ENCODE measurements at regions not wholly inside any gene's neighbourhood (a gene's known extent, or its start where the extent isn't known, plus 50 kb on each side); places are given as distances from the start of the nearest gene placed in this dataset.

GRCh38 chr7:46572691-46573090 lies 651.6 kb upstream of the IGFBP3 start:
- no peak overlapping the region for H3K4me3 ChIP-seq (ENCODE audit: low read depth, poor library complexity, severe bottlenecking)
- WGBS, 2 donors = 48 to 89% methylated on average over 2 of the region's 2 CpGs
- intact Hi-C loops (cut with DNase I; ENCODE audit: low total_unique reads) = no loop called here
- TF ChIP-seq, protein P1, sequence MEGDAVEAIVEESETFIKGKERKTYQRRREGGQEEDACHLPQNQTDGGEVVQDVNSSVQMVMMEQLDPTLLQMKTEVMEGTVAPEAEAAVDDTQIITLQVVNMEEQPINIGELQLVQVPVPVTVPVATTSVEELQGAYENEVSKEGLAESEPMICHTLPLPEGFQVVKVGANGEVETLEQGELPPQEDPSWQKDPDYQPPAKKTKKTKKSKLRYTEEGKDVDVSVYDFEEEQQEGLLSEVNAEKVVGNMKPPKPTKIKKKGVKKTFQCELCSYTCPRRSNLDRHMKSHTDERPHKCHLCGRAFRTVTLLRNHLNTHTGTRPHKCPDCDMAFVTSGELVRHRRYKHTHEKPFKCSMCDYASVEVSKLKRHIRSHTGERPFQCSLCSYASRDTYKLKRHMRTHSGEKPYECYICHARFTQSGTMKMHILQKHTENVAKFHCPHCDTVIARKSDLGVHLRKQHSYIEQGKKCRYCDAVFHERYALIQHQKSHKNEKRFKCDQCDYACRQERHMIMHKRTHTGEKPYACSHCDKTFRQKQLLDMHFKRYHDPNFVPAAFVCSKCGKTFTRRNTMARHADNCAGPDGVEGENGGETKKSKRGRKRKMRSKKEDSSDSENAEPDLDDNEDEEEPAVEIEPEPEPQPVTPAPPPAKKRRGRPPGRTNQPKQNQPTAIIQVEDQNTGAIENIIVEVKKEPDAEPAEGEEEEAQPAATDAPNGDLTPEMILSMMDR (IDR thresholded peaks at IDR 0.05) = no peak
- no peak for TF ChIP-seq POLR2A (IDR thresholded peaks at IDR 0.05)
- no peak for DNase-seq (ENCODE audit: low spot score in 2 of 2)

DNA sequence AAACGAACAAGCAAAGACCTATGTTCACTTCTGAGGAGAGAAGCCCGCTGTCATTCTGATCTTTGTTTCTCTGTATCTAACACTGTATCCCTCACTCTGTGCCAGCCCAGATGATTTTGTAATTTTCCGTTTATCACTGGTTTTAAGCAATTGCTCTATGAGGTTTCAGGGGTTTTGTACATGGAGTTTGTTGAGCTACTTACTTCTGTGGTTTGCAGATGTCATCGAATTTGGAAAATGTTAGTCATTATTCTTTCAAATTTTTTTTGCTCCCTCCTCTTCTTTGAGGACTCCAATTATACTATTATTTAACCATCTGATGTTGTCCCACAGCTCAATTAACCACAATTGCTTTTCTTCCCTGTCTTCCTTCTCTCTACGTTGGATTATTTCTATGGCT lies 650.9 kb upstream of the IGFBP3 start:
- no peak for DNase-seq (ENCODE audit: low spot score in 2 of 2)
- intact Hi-C loops (cut with DNase I; ENCODE audit: low total_unique reads) = no loop called here
- no peak overlapping the region for H3K4me3 ChIP-seq (ENCODE audit: low read depth, poor library complexity, severe bottlenecking)
- TF ChIP-seq, protein P1 (IDR thresholded peaks at IDR 0.05) = no peak
- no peak for TF ChIP-seq POLR2A (IDR thresholded peaks at IDR 0.05)
- WGBS, 2 donors = 88 to 92% methylated on average over 5 of the region's 5 CpGs

GRCh38 chr7:46569133-46569465 lies 648.0 kb upstream of the IGFBP3 start:
- DNase-seq (ENCODE audit: low spot score in 2 of 2) = no peak
- intact Hi-C loops (cut with DNase I; ENCODE audit: low total_unique reads) = no loop called here
- 16 to 21% methylated on average over 2 of the region's 2 CpGs for WGBS, 2 donors
- H3K4me3 ChIP-seq (ENCODE audit: low read depth, poor library complexity, severe bottlenecking) = no peak overlapping the region
- TF ChIP-seq, protein P1 (IDR thresholded peaks at IDR 0.05) = no peak
- TF ChIP-seq POLR2A (IDR thresholded peaks at IDR 0.05) = no peak

DNA sequence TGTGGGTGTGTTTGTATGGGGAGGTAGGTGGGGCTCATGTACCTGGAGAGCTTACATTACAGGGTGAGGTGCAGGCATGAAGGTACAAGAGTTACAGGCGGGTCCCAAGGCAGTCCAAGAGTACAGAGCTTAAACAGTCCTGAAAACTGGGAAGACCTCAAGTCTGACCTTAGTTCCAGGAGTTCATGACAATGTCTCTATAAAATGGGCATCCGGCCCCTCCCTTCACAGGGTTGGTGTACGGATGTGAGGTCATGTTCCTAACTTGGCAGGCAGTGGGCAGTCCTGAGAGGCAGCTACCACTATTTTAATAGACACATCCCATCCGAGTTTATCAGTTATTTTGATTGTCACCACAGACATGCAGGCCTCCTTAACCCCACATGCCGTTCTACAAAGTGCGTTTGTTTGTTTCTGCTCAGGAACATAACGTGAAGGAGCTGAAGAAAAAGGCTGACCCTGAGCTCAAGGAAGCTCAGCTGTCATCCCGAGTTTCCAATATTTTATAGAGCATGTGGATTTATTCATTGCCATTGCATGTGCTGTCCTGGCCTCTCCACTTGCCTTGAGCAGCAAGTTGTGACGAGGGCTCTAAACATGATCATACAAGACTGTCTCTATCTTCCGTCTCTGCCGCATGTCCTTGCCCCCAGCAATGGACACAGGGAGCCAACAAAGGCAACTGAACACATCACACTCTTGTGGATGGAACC lies 647.5 kb upstream of the IGFBP3 start:
- 55 to 60% methylated on average over 11 of the region's 11 CpGs for WGBS, 2 donors
- DNase-seq (ENCODE audit: low spot score in 2 of 2) = no peak
- no peak for TF ChIP-seq POLR2A (IDR thresholded peaks at IDR 0.05)
- intact Hi-C loops (cut with DNase I; ENCODE audit: low total_unique reads) = no loop called here
- no peak overlapping the region for H3K4me3 ChIP-seq (ENCODE audit: low read depth, poor library complexity, severe bottlenecking)

DNA sequence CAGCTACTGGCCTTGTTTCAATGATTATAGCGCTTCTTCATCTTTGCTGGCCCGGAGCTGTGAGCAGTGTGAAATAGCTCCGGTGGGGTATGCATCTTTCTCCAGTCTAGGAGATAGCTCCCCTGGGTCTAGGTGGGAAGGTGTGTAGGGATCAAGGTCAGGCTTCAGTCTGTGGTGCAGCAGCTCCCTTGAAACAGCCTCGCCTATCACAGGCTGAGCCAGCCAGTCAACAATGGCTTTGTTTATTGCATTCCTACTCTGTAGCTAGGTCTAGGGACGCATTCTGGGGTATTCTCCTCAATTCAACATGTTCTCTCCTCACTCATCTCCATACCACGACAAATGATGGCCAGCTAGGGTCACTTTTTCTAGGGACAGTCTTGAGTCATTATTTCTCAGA lies 646.8 kb upstream of the IGFBP3 start:
- intact Hi-C loops (cut with DNase I; ENCODE audit: low total_unique reads) = no loop called here
- TF ChIP-seq, protein P1 (IDR thresholded peaks at IDR 0.05) = no peak
- TF ChIP-seq POLR2A (IDR thresholded peaks at IDR 0.05) = no peak
- 81 to 91% methylated on average over 6 of the region's 6 CpGs for WGBS, 2 donors

GRCh38 chr7:46566097-46566774 lies 645.2 kb upstream of the IGFBP3 start:
- DNase-seq (ENCODE audit: low spot score in 2 of 2) = no peak
- intact Hi-C loops (cut with DNase I; ENCODE audit: low total_unique reads) = no loop called here
- H3K4me3 ChIP-seq (ENCODE audit: low read depth, poor library complexity, severe bottlenecking) = no peak overlapping the region
- WGBS, 2 donors = 56 to 65% methylated on average over 4 of the region's 4 CpGs
- TF ChIP-seq POLR2A (IDR thresholded peaks at IDR 0.05) = no peak
- TF ChIP-seq, protein P1 (IDR thresholded peaks at IDR 0.05) = no peak

More for the DNA sequence above, 646.8 kb upstream of the IGFBP3 start:
- no peak for DNase-seq (ENCODE audit: low spot score in 2 of 2)
- no peak overlapping the region for H3K4me3 ChIP-seq (ENCODE audit: low read depth, poor library complexity, severe bottlenecking)
